ENCODE measurements at regions not wholly inside any gene's neighbourhood (a gene's known extent, or its start where the extent isn't known, plus 50 kb on each side); places are given as distances from the start of the nearest gene placed in this dataset.
A peak's percentile ranks its signal among the peaks of the same experiment; 100 is the strongest.

DNA sequence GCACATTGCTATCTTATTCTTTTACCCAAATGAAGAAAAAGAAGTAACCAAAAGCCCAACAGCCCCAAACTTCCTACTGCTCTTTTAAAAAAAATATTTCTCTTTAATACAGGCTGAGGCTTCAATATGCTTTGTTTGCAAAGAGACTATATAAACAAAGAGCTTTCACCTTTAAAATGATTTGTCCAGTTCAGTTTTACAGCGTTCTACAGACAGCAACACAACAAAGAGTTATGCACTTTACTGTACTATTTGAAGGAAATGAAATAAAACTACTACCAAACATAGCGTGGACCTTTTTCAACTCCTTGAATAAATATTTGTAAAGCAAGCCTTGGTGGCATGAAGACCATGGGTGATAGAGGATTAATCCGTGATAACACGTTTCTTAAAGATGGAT is 151.2 kb downstream of the FGF9 start:
- no peak for DNase-seq (ENCODE audit: low spot score)

DNA sequence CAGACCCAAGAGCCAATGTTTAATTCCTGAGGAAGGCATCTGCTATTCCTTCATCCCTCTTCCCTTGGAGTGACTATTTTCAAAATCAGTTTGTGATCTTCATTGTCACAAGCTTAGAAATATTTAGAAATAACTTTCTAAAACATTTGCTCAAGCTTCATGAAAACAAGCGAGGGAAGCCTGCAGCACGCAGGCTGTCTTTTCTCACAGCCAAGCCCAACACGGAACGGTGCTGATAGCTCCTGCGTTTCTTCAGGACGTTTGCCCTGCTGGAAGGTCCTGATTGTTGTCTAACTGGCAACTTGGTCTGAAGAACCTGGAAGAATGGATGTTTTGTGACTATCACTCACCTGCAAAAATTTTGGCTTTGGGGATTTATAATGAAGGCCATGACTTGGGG is 152.5 kb downstream of the FGF9 start:
- DNase-seq (ENCODE audit: low spot score), result no peak

DNA sequence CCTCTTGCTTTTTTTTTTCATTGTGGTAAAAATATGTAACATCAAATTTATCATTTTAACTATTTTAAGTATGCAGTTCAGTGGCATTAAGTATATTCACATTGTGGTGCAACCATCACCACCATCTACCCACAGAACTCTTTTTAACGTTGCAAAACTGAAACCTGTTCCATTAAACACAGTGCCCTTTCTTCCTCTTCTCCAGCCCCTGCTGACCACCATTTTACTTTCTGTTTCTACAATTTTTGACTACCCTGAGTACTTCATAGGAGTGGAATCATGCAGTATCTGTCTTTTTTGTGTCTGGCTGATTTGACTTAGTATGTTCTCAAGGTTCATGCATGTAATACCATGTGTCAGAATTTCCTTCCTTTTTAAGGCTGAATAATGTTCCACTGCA is 153.1 kb downstream of the FGF9 start:
- DNase-seq (ENCODE audit: low spot score), result no peak

DNA sequence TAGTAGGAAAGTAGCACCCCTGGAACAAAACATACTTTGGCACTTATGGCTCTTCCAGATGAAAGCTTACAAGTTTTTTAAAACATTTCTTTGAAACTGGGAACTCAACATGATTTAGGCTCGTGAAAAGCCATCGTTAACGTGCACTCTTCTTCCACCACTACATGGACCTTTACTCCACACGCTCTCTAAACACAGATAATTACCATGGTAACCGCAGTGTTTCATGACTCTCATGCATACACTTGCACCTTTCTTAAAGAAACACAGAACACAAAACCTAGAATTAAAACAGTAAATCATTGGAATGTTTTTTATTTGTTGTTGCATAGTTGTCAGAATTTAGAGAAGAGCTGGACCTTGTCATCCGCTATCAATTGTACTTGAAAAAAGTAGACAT is 154.3 kb downstream of the FGF9 start:
- DNase-seq (ENCODE audit: low spot score), result no peak

DNA sequence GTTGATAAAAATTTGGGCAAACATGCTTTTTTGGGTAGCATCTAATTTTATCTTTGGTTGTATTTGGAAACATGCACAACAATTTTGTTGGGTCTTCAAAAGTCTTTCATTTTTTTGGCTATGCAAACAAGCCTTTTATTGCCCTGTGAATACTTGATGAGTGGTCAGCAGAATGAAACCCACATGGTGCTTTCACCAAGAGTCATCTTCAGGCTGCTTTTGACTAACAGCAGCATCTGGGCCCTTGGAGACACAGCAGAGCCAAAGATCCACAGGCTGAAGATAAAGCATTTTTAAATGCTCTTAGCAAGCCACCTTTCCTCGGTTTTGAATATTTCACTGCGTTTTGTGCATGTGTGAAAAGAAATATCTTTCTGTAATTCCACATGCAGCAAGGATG is 154.9 kb downstream of the FGF9 start:
- no peak for DNase-seq (ENCODE audit: low spot score)

DNA sequence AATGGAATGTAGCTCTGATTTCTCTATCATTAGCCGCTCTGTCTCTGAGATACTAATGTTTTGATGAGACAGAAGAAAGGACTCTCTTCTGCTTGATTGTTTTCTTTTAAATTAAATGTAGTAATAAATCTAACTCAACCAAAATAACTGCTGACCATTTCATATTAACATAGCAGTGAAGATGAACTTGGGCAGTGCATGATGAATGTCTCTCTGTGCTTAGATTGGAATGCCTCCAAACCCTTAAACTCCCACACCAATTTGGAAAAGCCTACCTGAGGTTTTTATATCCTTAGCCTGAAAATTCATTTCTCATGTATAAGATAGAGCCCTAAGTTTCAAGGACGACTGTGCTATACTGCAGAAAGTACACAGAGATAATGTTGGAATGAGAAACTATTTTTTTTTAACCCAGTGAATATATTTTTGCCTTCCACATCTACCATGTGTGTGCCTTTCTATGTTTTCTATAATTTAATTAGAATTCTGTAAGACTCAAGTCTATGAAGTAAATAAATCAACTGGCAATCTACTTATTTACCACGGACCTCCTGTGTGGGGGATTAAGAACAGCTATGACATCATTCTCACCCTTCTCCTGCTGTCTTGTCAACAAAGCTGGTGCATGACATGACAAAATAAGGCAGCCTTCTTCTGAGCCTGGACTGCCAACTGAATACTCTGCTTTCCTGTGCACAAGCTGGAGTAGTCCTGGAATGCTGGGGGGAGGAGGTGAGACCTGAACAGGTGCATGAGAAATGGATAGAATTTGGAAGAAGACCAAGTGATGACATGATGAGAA is 155.5 kb downstream of the FGF9 start:
- no peak for DNase-seq (ENCODE audit: low spot score)

DNA sequence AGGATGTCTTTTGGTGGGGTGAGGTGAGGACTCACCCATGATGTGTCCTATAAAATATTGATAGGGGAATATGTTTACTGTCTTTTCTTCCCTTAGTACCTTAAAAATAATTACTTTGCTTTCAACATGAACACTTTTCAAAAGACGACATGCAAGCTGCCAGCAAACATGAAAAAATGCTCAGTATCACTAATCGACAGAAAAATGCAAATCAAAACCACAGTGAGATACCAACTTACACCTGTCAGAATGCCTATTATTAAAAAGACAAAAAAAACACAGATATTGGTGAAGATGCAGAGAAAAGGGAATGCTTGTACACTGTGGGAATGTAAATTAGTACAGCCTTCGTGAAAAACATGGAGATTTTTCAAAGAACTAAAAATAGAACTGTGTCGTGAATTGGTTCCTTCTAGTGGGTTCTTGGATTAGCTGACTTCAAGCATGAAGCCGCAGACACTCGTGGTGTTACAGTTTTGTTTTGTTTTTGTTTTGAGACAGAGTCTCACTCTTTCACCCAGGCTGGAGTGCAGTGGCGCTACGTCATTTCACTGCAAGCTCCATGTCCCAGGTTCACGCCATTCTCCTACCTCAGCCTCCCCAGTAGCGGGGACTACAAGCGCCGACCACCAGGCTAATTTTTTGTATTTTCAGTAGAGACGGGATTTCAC is 160.9 kb downstream of the FGF9 start:
- DNase-seq (ENCODE audit: low spot score), result no peak

DNA sequence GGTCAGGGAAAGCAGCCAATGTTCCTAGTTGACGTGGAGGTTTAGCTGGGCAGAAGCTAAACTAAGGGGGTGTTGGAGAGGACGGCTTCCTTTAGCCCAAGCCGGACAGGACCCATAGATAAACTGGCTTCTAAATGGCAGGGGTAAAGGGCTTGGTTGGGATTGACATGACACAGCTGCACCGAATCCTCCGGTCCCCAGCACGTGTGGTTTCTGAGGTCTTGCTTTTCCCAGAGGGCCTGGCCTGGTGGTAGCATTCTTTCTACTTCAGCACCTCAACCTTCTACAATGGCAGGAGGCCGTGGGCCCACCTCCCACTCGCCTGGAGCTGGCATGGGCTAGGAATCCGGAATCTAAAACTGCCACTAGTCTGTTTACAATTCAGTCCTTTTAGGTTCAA is 163.0 kb downstream of the FGF9 start:
- no peak for DNase-seq (ENCODE audit: low spot score)

DNA sequence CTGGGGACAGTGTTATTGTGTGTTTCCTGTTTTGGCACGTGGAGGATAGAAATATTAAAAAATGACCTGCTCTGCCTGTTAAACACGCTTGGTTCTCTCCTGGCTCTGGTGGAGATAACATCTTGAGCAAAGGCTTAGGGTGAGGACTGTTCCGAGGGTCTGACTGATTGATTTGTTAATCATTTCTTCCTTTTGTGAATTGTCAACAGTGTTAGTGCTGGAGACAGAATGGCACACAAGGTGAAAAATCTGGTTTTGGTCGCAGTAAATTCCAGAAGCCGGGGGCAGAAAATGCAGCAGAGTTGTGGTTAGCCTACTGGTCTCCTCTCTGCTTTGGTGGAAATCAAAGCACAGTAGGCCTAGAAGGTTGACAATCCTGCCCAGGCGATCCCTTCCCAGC is 163.6 kb downstream of the FGF9 start:
- no peak for DNase-seq (ENCODE audit: low spot score)

DNA sequence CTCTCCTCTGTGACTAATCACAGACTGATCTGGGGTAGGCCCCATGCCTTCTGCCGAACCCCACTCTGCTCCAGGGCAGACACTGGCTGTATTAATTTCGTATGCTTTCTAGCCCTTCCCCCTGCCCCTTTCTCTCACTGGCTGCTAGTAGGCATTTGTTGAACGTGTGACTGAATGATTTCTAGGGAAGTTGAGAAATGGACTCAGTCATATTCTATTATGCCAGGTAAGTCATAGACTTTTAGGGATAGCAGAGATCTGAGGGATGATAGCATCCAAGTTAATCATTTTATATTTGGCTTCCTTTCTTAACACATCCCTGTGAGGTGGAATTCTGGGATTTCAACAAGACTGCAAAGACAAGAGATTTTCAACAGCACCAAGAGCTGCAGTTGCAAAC is 166.4 kb downstream of the FGF9 start:
- no peak for DNase-seq (ENCODE audit: low spot score)

DNA sequence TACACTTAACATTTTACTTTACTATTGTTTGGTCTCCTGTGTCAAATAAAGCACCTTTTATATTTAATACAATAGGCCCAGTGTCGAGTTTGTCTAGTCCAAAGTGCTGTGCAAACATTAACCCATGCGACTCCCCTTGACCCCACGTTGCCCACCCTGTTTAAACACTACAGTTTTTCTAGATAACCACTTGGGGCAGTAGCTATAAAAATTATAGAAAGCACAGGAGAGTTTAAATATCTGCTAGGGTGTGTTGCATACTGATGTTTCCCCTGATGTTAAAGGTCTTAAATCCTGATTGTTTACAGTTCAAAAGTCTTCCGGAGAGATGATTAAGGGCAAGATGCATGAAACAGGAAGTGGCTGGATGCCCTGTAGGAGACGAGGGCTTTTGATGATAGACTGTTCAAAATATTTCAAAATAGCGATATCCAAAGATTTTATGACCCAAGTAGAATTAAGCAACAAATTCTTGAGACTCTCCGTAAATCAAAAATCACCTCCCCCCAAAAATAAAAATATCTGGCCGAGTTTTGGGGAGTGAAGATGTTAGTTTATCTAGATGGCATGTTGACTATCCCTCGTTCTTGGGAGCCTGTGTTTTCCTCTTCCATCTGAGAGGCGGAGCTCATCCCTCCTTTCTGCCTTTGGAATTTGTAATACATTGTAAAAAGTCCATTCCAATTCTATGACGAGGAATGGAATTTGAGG is 167.1 kb downstream of the FGF9 start:
- DNase-seq (ENCODE audit: low spot score), result no peak

DNA sequence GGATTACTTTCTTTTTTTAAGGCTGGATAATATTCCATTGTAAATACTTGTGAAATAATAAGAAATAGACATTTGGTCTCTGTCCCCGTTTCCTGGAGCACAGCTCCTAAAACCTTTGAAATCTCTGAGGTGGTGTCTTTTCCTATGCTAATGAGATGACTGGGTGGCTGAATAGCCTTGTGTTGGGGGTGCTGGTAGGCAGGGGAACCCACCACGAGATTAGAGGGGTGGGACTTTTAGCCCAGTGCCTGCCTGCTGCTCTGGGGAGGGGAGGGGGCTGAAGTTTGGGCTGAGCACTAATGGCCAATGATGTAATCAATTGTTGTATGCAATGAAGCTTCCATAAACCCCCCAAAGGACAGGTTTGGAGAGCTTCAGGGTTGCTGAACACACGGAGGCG is 175.7 kb downstream of the FGF9 start:
- DNase-seq (ENCODE audit: low spot score), result no peak

DNA sequence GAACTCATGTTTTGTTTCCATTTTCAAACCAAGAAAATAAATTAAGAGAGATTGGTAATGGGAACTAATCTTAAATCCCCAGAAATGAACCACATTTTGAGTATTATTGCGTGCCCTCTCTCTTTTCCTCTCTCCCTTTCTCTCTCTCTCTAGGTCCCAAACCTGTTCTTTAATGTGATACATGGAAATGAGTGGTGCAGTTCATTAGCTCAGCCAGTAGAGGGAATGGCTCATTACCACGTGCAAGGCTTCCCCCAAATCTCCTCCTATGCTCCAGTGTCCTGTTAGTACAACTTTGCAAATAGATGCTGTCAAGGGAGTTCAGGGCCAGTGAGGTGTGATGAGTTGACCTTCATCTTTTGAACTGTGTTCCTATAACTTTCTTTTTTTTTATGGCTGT is 178.4 kb downstream of the FGF9 start:
- DNase-seq (ENCODE audit: low spot score), result peak; percentile 5

DNA sequence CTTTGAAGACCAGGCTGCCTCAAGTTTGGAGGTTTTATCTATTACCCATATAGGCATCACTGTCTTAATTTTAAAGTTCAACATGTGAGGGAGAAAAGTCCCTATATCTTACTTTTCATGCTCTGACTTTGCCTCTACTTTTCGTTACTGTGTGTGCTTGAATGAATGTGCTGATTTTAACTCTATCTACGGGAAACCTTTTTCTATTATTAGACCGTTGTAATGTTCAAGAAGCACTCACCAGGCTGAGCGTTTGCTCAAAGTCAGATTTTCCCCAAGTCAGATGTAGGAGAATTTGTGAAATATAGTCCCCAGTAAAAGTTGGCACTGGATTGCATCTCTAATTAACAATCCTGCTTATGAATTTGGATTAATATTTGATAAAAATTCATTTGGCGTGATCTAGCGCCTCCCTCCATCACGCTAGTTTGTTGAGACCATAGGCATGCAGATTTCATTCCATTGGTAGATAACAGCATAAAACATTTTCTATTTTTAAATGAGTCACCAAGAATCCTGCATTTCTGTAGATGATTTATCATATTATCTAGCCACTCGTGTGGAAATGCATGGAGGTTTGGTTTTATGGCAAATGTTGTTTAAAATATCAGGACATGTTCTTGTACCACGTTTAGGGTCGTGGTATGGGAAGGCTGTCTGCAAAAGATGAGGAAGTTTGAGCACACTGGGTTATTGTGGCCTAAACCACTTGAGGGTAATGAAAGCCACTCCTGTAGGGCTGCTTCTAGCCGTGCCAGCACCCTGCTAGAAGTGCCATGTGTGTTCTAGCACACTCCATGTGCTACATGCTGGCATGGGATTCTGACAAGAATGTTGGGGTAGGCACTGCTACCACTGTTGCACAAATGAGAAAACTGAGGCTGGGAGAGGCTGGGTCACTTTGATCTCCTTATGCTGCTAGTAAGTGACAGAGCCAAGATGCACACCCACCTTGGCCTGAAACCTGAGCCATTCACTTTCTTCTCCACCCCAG is 179.4 kb downstream of the FGF9 start:
- DNase-seq (ENCODE audit: low spot score), result no peak

DNA sequence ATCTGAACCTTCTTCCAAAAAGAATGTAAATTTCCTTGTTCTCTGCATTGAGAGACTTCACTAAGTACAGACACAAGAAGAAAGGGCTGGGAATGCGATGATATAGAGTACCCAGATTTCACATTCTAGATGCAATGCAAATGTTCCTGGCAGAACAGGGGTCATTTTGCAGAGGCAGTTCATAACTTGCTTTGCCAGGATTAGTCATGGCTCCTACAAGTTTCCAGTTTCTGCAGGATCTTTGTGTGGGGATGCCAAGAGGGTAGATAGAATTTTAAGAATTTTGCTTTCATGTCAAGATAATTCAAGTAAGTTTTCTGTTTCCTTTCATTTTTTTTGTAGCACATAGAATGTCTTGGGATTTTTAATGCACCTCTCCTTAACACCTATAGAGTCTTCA is 181.2 kb downstream of the FGF9 start:
- no peak for DNase-seq (ENCODE audit: low spot score)

DNA sequence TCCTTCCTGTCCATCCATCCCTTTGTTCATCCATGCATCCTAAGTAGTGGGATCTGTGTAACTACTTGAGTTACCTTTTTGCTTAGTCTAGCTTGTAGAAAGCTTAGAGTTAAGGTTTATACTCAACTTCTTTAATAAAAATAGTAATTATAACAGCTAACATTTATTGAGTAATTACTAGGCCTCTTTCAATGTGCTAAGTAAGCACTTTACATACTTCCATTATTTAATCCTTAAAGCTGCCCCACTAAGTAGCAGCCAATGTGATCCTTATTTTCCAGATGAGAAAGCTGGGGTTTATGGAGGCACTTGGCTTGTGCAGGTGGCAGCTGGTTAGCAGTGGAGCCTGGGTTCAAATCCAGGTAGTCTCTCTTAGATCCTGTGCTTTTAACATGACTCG is 182.9 kb downstream of the FGF9 start:
- no peak for DNase-seq (ENCODE audit: low spot score)

DNA sequence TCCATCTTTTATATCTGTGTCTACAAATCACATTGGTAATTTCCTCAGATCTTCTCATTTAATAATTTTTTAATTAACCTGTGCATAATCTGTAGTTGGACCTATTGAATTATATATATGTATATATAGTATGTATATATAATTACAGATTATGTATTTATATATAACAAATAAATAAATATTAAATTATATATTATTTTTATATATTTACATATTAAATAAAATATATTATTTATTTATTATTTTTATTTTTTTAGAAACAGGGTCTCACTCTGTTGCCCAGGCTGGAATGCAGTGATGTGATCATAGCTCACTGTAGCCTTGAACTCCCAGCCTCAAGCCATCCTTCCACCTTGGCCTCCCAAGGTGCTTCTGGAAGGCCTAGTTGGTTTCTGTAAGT is 197.9 kb downstream of the FGF9 start:
- DNase-seq (ENCODE audit: low spot score), result no peak

DNA sequence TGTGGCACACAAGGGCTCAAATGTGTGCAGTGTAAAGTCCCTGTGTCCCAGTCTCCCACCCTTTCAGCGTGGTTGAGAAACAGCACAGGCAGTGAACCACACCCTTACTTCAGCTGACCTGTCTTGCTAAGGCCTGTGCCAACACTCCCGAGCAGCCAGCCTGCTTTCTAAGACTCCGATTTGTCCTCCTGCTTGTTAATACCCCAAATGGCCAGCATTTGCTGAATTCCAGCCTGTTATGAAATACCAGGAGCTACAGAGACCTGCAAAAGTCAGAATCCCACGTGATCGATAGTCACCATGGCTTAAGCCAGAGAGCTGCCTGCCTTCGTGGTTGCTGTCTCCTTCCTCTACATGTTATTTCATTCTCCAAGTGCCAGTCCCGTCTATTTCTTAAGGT is 200.5 kb downstream of the FGF9 start:
- no peak for DNase-seq (ENCODE audit: low spot score)

DNA sequence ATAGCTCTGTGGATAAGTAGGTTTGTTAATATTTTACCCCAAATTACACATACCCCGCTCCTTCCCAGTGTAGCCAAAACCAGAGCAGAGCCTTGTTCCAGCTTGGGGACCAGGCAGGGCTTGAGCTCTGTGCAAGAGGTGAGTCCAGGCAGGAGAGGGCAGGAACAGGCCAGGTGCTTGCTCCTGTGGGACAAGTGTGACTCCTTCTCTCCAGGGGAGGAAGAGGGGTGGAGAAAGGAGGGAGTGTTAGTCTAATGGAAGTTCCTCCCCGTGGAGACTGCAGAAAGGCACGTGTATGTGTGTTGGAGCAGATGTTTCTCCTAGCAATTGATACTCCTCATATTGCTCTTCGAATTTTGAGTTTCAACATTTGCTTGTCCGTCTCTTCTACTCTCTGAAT is 201.0 kb downstream of the FGF9 start:
- DNase-seq (ENCODE audit: low spot score), result no peak

DNA sequence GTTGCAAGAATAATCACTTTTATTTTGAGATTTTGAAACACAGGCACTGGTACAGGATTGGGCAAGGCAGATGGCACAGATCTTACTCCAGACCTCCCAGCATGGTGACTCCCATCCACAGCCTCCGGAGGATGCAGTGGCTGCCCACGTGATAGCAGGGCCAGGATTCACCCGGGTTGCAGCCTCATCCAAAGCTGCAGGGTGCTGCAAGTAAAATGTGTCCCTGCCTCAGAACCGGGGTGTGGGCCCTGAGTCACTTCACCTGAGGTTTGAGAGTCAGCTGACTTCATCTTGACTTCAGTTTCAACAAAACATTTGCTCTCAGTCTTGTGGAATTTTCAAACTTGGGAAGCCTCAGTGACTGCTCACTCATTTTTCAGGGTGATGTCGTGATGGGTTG is 201.9 kb downstream of the FGF9 start:
- no peak for DNase-seq (ENCODE audit: low spot score)

DNA sequence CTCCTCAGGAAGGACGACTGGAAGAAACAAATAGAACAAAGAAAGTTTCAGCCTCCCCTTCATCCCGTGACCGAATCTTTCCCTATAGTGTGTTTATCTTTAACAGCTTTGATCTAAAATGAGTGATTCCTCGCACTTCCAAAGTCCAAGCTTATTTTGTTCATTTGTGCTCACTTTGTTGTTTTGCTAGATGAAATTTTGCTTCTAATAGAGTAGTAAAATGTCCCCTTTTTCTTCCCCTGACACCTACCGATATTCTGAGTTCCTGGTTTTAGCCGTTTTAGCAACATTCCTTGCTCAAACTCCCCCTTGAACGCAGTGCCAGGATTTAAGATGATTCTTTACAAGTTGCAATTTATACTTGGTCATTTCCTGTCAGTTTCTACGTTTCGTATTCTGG is 204.2 kb downstream of the FGF9 start:
- DNase-seq (ENCODE audit: low spot score), result no peak

DNA sequence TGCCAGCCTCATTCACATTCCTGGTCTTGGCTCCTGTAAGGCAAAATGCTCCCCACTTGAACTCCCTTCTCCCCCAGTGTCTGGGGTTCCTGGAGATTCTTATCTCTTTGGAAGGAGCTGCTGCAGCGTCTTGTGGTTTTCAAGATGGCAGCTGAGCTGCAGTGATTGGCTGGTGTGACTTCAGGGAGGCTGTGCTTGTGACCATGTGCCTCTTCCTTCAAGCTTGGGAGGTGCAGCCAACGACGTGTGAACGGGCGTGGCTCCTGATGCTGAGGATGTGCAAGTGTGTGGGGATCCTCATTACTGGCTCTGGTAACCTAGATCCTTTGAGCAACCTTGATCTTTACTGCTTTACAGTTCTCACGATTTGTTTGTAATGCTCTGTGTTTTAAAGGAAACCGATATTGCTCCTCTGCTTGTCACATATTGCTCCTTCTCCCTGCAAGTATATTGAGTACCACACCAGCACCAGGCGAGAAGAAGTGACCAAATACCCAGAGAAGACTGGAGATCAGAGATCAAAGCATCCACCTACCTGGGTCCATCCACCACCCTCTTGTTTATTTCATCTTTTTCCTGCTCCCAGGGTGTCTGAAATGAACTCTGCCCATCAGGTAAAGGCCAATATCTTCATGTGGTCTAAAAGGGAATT is 208.5 kb downstream of the FGF9 start:
- no peak for DNase-seq (ENCODE audit: low spot score)

Measured in pons (tissue), 1 donor.